ENCODE measurements at regions not wholly inside any gene's neighbourhood (a gene's known extent, or its start where the extent isn't known, plus 50 kb on each side); places are given as distances from the start of the nearest gene placed in this dataset.

- TF ChIP-seq SP1 (IDR thresholded peaks at IDR 0.05) = no peak
- no peak for TF ChIP-seq CTBP1 (IDR thresholded peaks at IDR 0.05; ENCODE audit: borderline replicate concordance)
Observed at GRCh38 chr20:23179766-23180403, 93.8 kb upstream of the CD93 start.

Data from HEK293T (cell line).